Stomach (tissue), 4 donors: ENCODE measurements at regions not wholly inside any gene's neighbourhood (a gene's known extent, or its start where the extent isn't known, plus 50 kb on each side); places are given as distances from the start of the nearest gene placed in this dataset.

Experiments used
- EP300 ChIP-seq: sonication (generic); formaldehyde crosslinking; IDR thresholded peaks from one replicate; pipeline ENCODE4 v1.6.1; 2017; ENCODE audit warnings: antibody characterized with exemption
- POLR2A ChIP-seq, 4 donors: fragments of 450-650 bp; IDR thresholded peaks; one replicate each; pipeline ENCODE4 v1.6.1; 2016; ENCODE audit warnings: antibody characterized with exemption in 4 of 4, control low read depth in 2 of 4, mild to moderate bottlenecking in 1 of 4, moderate library complexity in 1 of 4
- TF ChIP-seq, protein P1 (sequence below), 7 experiments: fragments of 450-650 bp in 4 of 7; fragments of 200-600 bp in 3 of 7; sonication (generic) in 3 of 7; IDR thresholded peaks; one replicate each; pipeline ENCODE4 v1.5.1; 2016 to 2019; ENCODE audit warnings: antibody characterized with exemption in 7 of 7, control low read depth in 2 of 7, mild to moderate bottlenecking in 1 of 7

DNA sequence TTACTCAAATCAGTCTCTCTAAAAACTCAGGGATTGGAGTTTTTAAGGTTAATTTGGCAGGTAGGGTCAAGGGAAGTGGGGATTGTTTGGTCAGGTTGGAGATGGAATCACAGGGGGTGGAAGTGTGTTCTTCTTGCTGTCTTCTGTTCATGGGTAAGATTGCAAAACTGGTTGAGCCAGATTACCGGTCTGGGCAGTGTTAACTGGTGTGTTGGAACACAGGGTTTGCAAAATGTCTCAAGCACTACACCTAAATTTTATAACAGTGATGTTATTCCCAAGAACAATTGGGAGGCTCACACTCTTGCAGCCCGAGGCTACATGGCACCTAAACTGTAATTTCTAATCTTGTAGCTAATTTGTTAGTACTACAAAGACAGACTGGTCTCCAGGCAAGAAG lies 425.4 kb downstream of the PLOD2 start:
- TF ChIP-seq, protein P1, sequence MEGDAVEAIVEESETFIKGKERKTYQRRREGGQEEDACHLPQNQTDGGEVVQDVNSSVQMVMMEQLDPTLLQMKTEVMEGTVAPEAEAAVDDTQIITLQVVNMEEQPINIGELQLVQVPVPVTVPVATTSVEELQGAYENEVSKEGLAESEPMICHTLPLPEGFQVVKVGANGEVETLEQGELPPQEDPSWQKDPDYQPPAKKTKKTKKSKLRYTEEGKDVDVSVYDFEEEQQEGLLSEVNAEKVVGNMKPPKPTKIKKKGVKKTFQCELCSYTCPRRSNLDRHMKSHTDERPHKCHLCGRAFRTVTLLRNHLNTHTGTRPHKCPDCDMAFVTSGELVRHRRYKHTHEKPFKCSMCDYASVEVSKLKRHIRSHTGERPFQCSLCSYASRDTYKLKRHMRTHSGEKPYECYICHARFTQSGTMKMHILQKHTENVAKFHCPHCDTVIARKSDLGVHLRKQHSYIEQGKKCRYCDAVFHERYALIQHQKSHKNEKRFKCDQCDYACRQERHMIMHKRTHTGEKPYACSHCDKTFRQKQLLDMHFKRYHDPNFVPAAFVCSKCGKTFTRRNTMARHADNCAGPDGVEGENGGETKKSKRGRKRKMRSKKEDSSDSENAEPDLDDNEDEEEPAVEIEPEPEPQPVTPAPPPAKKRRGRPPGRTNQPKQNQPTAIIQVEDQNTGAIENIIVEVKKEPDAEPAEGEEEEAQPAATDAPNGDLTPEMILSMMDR (IDR thresholded peaks at IDR 0.05) = no peak
- TF ChIP-seq POLR2A (IDR thresholded peaks at IDR 0.05) (no peak), EP300 (no peak)
